GM12891 (cell line): ENCODE measurements at regions not wholly inside any gene's neighbourhood (a gene's known extent, or its start where the extent isn't known, plus 50 kb on each side); places are given as distances from the start of the nearest gene placed in this dataset.

Experiments used
- PAX5 ChIP-seq: IDR thresholded peaks from 2 replicates; pipeline ENCODE4 v1.6.1; 2011; ENCODE audit warnings: low read length, moderate library complexity, mild to moderate bottlenecking; ENCODE audit not compliant: insufficient read depth, severe bottlenecking
- POLR2A ChIP-seq: IDR thresholded peaks from 2 replicates; pipeline ENCODE4 v1.6.1; 2011; ENCODE audit warnings: low read depth, low read length, control low read depth
- POLR2AphosphoS5 ChIP-seq: IDR thresholded peaks from 2 replicates; pipeline ENCODE4 v1.6.1; 2011; ENCODE audit warnings: low read depth, low read length, control low read depth
- SPI1 ChIP-seq: IDR thresholded peaks from 2 replicates; pipeline ENCODE4 v1.6.1; 2011; ENCODE audit warnings: low read depth, low read length, control low read depth
- TAF1 ChIP-seq: IDR thresholded peaks from 2 replicates; pipeline ENCODE4 v1.6.1; 2011; ENCODE audit warnings: low read depth, low read length, control low read depth

GRCh38 chrX:110437686-110438085, 79.0 kb downstream of the RTL9 start:
- TF ChIP-seq POLR2A (no peak), PAX5 (no peak), TAF1 (no peak), POLR2AphosphoS5 (no peak), SPI1 (no peak)
